ENCODE measurements at regions not wholly inside any gene's neighbourhood (a gene's known extent, or its start where the extent isn't known, plus 50 kb on each side); places are given as distances from the start of the nearest gene placed in this dataset.

DNA sequence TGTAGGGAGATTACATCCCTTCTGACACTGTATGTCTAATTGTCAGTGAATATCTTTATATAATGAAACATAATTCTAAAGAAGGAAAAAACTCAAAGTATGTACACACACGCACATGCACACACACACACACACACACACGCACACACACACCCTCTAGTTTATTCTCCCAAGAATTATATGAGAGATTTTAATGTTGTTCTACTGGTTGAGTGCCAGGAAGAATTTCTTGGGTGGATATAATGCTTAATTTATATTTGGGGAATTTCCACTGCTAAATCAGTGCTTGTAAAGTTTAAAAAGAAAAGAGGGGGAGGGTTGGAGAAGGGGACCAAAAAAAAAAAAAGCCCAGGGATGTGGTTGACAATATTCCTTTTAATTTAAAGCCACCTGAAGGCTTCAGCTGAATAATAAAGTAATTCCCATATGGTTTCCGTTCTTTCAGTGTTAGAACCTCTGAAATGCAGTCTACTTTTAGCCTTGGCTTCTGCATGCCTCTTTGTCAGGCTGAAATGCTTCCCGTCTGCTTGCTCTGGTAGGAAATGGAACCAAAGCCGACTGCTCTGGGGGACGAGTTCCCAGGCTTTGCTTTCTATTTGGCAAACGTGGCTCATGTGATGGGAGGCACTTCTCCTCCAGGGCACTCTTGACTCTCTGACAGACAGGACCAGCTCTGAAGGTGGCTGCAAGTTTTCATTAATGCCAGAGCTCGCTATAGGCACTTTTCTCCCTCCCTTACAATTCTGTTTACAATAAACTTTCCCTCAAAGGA lies 225.4 kb downstream of the PRL start:
- peak; percentile 73 for DNase-seq (ENCODE audit: low read depth)
- peak overlapping the region; percentile 48 for H3K4me3 ChIP-seq (ENCODE audit: low read depth, low read length)
- TF ChIP-seq CTCF (conservative IDR thresholded peaks at IDR 0.05; ENCODE audit: low read depth, low read length) = no peak

DNA sequence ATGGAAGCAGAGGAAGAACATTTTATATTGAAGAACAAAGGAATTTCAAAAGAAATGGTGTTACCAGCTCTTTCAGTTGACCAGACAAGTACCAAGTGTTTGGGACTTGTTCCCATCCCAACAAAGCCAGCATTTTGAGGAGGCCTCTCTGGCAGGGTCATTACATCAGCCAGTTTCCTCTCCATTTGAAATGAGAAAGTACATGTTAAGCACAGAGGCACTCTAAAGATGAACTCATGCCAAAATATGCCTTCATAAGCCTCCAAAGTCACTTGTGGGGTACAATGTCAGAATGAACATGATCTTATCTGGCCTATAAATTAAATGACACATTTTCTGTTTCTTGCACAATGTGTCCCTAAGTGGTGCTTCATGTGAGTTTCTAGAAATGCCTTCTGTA lies 223.9 kb downstream of the PRL start:
- no peak for TF ChIP-seq CTCF (conservative IDR thresholded peaks at IDR 0.05; ENCODE audit: low read depth, low read length)
- no peak overlapping the region for H3K4me3 ChIP-seq (ENCODE audit: low read depth, low read length)
- no peak for DNase-seq (ENCODE audit: low read depth)

- H3K4me3 ChIP-seq (ENCODE audit: low read depth, low read length) = no peak overlapping the region
- TF ChIP-seq CTCF (conservative IDR thresholded peaks at IDR 0.05; ENCODE audit: low read depth, low read length) = no peak
- DNase-seq (ENCODE audit: low read depth) = no peak
These were observed 223.2 kb downstream of the PRL start for GRCh38 chr6:22073516-22074198.

DNA sequence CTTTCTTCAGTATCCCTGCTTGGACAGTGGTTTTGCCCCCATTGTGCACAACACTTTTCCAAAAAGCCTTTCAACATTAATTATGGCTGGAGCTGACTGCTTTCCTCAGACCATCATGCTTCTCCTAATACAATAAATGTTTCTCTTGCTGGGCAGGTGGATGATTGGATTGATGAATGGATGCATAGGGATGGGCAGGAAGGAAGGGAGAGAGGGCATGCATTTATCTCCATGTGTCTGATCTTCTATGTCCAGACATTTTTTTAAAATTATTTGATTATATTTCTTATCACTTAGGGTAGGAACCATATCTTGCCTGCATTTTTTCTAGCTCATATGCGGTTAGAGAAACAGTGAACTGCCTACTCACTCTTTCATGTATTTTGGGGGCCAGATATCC lies 218.5 kb downstream of the PRL start:
- no peak for TF ChIP-seq CTCF (conservative IDR thresholded peaks at IDR 0.05; ENCODE audit: low read depth, low read length)
- no peak overlapping the region for H3K4me3 ChIP-seq (ENCODE audit: low read depth, low read length)
- DNase-seq (ENCODE audit: low read depth) = no peak

DNA sequence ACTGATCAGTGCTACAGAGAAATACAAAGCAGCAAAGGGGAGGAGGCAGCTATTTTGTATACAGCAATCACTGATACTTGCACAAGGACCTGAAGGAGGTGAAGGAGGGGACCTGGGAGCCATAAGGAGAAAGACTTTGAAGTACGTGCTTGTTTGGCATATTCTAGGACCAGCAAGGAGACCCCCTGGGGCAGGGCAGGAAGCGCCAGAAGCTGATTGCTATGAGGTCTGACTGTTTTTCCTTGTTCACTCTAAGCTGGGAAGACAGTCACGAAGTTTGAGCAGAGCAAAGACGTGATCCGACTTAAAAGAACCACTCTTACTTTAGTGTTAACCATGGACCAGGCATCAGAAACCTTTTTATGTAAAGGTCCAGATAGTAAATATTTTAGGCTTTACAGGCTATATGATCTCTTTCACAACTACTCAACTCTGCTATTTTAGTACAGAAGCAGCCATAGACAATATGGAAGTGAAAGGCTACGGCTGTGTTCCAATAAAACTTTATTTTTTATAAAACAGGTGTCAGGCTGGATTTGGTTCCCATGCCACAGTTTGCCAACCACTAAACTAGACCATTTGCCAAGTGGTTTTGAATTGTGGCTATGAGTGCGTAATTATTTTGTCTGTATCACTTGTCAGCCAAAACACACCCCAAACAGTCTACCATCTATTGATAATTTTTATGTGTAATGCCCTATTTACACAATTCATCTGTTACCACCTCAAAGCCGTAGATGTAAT lies 217.9 kb downstream of the PRL start:
- H3K4me3 ChIP-seq (ENCODE audit: low read depth, low read length) = no peak overlapping the region
- DNase-seq (ENCODE audit: low read depth) = peak; percentile 39
- no peak for TF ChIP-seq CTCF (conservative IDR thresholded peaks at IDR 0.05; ENCODE audit: low read depth, low read length)

GRCh38 chr6:22079783-22080182 lies 217.1 kb downstream of the PRL start:
- no peak for TF ChIP-seq CTCF (conservative IDR thresholded peaks at IDR 0.05; ENCODE audit: low read depth, low read length)
- peak; percentile 93 for DNase-seq (ENCODE audit: low read depth)
- no peak overlapping the region for H3K4me3 ChIP-seq (ENCODE audit: low read depth, low read length)

Data from choroid plexus epithelial cell (primary cell).